ENCODE measurements at regions not wholly inside any gene's neighbourhood (a gene's known extent, or its start where the extent isn't known, plus 50 kb on each side); places are given as distances from the start of the nearest gene placed in this dataset.

GRCh38 chr11:119856681-119857485 is 127.9 kb upstream of the NECTIN1 start (continued):
- no peak for TF ChIP-seq BCLAF1 (IDR thresholded peaks at IDR 0.05; ENCODE audit: borderline replicate concordance in 1 of 2, control insufficient read depth in 1 of 2, low read depth in 2 of 2, low read length in 1 of 2)
- TF ChIP-seq NCOA6 (IDR thresholded peaks at IDR 0.05), result no peak
- TF ChIP-seq, protein P1, sequence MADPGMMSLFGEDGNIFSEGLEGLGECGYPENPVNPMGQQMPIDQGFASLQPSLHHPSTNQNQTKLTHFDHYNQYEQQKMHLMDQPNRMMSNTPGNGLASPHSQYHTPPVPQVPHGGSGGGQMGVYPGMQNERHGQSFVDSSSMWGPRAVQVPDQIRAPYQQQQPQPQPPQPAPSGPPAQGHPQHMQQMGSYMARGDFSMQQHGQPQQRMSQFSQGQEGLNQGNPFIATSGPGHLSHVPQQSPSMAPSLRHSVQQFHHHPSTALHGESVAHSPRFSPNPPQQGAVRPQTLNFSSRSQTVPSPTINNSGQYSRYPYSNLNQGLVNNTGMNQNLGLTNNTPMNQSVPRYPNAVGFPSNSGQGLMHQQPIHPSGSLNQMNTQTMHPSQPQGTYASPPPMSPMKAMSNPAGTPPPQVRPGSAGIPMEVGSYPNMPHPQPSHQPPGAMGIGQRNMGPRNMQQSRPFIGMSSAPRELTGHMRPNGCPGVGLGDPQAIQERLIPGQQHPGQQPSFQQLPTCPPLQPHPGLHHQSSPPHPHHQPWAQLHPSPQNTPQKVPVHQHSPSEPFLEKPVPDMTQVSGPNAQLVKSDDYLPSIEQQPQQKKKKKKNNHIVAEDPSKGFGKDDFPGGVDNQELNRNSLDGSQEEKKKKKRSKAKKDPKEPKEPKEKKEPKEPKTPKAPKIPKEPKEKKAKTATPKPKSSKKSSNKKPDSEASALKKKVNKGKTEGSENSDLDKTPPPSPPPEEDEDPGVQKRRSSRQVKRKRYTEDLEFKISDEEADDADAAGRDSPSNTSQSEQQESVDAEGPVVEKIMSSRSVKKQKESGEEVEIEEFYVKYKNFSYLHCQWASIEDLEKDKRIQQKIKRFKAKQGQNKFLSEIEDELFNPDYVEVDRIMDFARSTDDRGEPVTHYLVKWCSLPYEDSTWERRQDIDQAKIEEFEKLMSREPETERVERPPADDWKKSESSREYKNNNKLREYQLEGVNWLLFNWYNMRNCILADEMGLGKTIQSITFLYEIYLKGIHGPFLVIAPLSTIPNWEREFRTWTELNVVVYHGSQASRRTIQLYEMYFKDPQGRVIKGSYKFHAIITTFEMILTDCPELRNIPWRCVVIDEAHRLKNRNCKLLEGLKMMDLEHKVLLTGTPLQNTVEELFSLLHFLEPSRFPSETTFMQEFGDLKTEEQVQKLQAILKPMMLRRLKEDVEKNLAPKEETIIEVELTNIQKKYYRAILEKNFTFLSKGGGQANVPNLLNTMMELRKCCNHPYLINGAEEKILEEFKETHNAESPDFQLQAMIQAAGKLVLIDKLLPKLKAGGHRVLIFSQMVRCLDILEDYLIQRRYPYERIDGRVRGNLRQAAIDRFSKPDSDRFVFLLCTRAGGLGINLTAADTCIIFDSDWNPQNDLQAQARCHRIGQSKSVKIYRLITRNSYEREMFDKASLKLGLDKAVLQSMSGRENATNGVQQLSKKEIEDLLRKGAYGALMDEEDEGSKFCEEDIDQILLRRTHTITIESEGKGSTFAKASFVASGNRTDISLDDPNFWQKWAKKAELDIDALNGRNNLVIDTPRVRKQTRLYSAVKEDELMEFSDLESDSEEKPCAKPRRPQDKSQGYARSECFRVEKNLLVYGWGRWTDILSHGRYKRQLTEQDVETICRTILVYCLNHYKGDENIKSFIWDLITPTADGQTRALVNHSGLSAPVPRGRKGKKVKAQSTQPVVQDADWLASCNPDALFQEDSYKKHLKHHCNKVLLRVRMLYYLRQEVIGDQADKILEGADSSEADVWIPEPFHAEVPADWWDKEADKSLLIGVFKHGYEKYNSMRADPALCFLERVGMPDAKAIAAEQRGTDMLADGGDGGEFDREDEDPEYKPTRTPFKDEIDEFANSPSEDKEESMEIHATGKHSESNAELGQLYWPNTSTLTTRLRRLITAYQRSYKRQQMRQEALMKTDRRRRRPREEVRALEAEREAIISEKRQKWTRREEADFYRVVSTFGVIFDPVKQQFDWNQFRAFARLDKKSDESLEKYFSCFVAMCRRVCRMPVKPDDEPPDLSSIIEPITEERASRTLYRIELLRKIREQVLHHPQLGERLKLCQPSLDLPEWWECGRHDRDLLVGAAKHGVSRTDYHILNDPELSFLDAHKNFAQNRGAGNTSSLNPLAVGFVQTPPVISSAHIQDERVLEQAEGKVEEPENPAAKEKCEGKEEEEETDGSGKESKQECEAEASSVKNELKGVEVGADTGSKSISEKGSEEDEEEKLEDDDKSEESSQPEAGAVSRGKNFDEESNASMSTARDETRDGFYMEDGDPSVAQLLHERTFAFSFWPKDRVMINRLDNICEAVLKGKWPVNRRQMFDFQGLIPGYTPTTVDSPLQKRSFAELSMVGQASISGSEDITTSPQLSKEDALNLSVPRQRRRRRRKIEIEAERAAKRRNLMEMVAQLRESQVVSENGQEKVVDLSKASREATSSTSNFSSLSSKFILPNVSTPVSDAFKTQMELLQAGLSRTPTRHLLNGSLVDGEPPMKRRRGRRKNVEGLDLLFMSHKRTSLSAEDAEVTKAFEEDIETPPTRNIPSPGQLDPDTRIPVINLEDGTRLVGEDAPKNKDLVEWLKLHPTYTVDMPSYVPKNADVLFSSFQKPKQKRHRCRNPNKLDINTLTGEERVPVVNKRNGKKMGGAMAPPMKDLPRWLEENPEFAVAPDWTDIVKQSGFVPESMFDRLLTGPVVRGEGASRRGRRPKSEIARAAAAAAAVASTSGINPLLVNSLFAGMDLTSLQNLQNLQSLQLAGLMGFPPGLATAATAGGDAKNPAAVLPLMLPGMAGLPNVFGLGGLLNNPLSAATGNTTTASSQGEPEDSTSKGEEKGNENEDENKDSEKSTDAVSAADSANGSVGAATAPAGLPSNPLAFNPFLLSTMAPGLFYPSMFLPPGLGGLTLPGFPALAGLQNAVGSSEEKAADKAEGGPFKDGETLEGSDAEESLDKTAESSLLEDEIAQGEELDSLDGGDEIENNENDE (IDR thresholded peaks at IDR 0.05; ENCODE audit: low read depth, low read length), result no peak
- TF ChIP-seq UBTF (IDR thresholded peaks at IDR 0.05; ENCODE audit: borderline replicate concordance in 1 of 2, low read depth in 2 of 2, low read length in 2 of 2), result no peak
- TF ChIP-seq POLR3G (IDR thresholded peaks at IDR 0.05; ENCODE audit: extremely low read depth, insufficient read length, insufficient replicate concordance), result no peak
- TF ChIP-seq KLF10 (CRISPR knock-in tag; IDR thresholded peaks at IDR 0.05), result no peak
- no peak for TF ChIP-seq MBD1 (CRISPR knock-in tag; IDR thresholded peaks at IDR 0.05)

Data from K562 (cell line).